Spleen (tissue), 7 donors: ENCODE measurements at regions not wholly inside any gene's neighbourhood (a gene's known extent, or its start where the extent isn't known, plus 50 kb on each side); places are given as distances from the start of the nearest gene placed in this dataset.

Experiments
- CTCF ChIP-seq, 11 experiments: fragments of 200-600 bp in 7 of 11; fragments of 450-650 bp in 4 of 11; sonication (generic) in 4 of 11; IDR thresholded peaks in 8 of 11; conservative IDR thresholded peaks in 3 of 11; 1 replicate in 7 of 11; 2 replicates in 4 of 11; pipeline versions ENCODE4 v1.4.0 to v1.8.0; 2016 to 2021; ENCODE audit warnings: antibody characterized with exemption in 11 of 11, inconsistent platforms in 4 of 11, mild to moderate bottlenecking in 1 of 11
- POLR2A ChIP-seq, 3 donors: fragments of 450-650 bp; IDR thresholded peaks; one replicate each; pipeline ENCODE4 v1.5.1; 2017; ENCODE audit warnings: antibody characterized with exemption in 3 of 3, mild to moderate bottlenecking in 1 of 3
- donor health status: DM: no; HTN: no; CAD: no; lungs with moderate emphysema.
- donor health status: DM: no; HTN: no; CAD: no.
- donor health status: DM: no; HTN: no; CAD: no.

GRCh38 chr3:8080464-8080863, 421.2 kb upstream of the LMCD1 start:
- TF ChIP-seq CTCF (IDR thresholded peaks at IDR 0.05 in 8 of 11, conservative IDR thresholded peaks at IDR 0.05 in 3 of 11) (no peak), POLR2A (IDR thresholded peaks at IDR 0.05) (no peak)
